ENCODE measurements at regions not wholly inside any gene's neighbourhood (a gene's known extent, or its start where the extent isn't known, plus 50 kb on each side); places are given as distances from the start of the nearest gene placed in this dataset.
"Not testable (repeated sequence)": the region's sequence is repeated elsewhere in the genome, so short reads cannot be mapped to it uniquely, and the experiment has no call there.

DNA sequence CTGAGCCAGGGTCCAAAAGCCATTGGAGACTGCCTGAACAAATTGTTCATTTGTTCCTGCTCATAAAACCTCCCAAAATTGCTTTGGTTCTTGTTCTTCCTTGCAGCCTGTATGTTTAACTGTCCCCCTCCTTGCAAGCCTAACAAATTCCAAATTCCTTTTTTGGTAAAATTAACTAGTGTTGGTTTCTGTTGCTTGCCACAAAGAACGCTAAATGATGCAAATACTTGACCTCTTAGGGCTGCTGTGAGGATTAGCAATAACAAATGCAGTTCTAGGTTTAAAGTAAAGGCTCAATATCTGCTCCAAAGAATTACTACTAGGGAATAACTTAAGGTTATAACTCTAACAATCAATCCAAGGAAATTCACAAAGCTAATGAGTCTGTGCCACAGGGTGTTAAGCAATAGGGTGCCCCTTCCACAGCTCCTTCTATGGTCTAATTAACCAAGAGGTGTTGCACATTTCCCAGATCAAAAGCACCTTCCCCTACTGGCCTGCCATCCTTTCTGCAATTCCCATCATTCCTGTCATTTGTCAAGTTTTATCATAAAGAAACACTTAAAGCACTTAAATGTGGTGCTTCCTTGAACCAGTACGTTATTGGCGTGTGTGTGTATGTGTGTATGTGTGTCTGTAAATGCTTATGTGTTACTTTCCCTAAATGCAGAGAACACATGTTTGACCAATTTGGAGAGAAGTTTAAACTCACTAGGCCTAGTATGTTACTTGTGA lies 110.2 kb downstream of the RAP2A start:
- TF ChIP-seq, protein P1, sequence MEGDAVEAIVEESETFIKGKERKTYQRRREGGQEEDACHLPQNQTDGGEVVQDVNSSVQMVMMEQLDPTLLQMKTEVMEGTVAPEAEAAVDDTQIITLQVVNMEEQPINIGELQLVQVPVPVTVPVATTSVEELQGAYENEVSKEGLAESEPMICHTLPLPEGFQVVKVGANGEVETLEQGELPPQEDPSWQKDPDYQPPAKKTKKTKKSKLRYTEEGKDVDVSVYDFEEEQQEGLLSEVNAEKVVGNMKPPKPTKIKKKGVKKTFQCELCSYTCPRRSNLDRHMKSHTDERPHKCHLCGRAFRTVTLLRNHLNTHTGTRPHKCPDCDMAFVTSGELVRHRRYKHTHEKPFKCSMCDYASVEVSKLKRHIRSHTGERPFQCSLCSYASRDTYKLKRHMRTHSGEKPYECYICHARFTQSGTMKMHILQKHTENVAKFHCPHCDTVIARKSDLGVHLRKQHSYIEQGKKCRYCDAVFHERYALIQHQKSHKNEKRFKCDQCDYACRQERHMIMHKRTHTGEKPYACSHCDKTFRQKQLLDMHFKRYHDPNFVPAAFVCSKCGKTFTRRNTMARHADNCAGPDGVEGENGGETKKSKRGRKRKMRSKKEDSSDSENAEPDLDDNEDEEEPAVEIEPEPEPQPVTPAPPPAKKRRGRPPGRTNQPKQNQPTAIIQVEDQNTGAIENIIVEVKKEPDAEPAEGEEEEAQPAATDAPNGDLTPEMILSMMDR (IDR thresholded peaks at IDR 0.05; ENCODE audit: insufficient read depth, missing control alignments), result no peak
- no peak for DNase-seq (ENCODE audit: insufficient read length, low spot score)
- no peak for FAIRE-seq

DNA sequence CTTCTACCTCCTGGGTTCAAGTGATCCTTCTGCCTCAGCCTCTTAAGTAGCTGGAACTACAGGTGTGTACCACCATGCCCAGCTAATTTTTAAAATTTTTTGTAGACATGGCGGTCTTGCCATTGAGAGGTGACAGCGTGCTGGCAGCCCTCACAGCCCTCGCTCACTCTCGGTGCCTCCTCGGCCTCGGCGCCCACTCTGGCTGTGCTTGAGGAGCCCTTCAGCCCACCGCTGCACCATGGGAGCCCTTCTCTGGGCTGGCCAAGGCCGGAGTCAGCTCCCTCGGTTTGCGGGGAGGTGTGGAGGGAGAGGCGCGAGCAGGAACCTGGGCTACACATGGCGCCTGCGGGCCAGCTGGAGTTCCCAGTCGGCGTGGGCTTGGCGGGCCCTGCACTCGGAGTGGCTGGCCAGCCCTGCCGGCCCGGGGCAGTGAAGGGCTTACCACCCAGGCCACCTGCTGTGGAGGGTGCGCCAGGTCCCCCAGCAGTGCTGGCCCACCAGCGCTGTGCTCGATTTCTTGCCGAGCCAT lies 111.1 kb downstream of the RAP2A start:
- DNase-seq (ENCODE audit: insufficient read length, low spot score); FAIRE-seq: not testable (repeated sequence)

DNA sequence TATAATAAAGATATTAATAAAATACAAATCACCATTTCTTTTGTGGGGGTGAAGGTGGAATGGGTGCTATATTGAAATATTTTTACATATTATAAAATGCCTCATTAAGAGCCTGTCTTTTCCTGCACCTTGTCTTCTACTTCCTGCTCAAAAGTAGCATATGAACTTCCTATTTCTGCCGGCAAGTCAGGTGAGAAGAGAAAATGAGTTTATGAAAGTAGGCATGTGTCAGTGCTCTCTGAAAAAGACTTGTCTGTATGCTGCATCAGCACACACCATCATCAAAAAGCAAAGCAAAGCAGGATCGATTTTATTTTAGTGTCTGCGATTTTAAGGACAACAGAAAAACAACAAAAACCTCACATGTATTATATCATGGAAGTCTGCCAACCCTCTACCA lies 114.2 kb downstream of the RAP2A start:
- FAIRE-seq, result no peak
- TF ChIP-seq, protein P1 (IDR thresholded peaks at IDR 0.05; ENCODE audit: insufficient read depth, missing control alignments), result no peak
- no peak for DNase-seq (ENCODE audit: insufficient read length, low spot score)

DNA sequence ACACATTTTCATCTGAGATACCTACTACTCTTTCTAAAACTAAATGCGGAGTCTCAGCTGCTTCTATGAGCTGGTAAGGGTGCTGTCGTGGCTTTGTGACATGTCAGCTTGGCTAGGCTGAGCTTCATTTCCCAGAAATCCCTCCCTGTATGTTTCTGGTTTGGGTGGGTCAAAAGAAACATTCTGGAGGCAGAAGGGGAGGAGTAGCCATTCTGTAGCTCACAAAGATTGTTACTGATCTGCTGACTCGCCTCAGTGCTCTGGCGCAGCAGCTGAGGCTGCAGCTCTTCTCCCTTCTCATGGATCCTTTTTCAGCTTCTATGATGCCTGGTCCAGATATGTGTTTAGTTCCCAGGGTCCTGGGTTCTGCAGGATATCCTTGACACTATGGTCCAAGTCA lies 114.7 kb downstream of the RAP2A start:
- TF ChIP-seq, protein P1 (IDR thresholded peaks at IDR 0.05; ENCODE audit: insufficient read depth, missing control alignments), result no peak
- no peak for DNase-seq (ENCODE audit: insufficient read length, low spot score)
- no peak for FAIRE-seq

DNA sequence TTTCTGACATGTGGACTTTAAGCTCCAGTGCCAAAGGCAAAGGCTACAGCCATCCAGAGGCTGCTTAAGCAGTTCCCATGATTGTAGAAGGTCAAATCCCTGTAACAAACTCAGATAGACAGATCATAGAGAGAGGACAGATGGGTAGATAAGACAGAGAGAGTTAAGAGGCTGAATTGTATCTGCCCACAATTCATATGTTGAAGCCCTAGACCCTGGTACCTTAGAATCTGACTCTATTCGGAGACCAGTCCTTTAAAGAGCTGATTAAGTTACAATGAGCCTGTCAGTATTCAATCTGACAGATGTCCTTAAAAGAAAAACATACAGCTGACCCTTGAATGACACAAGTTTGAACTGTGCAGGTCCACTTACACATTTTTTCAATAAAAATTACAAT lies 115.2 kb downstream of the RAP2A start:
- no peak for FAIRE-seq
- TF ChIP-seq, protein P1 (IDR thresholded peaks at IDR 0.05; ENCODE audit: insufficient read depth, missing control alignments), result no peak
- DNase-seq (ENCODE audit: insufficient read length, low spot score), result no peak

DNA sequence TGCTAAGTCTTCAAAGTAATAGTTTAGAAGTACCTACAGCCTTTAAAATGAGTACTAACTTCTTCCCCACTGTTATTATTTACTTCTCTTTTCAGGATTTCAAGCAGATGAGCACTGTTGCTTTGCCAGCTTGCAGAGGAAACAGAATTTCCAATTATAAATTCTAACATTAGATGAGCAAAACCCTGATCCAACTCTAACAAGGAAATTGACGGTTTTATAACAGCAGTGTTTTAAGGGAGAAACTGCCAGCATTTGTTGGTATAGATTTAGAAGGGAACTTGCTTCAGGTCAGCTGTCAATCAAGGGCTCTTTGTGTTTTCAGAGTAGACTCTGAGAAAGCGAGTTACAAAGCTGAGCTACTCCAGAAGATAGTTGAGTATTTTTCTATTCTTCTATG lies 120.5 kb downstream of the RAP2A start:
- FAIRE-seq, result no peak
- TF ChIP-seq, protein P1 (IDR thresholded peaks at IDR 0.05; ENCODE audit: insufficient read depth, missing control alignments), result no peak

DNA sequence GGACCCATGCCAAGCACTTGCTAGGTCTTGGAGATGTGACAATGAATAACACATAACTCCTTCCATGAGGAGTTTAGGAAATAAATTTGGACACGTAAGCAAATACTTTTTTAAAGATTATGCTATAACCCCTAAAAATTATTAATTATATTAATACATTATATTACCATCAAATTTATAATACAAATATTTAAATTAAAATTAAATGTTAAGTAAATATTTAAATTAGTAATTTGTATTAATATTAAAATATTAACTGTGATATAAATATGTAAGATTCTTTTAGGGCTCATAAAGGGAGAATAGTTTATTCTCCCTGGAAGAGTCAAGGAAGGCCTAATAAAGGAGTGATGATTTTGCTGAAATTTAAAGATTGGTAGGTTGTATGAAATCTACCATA lies 121.1 kb downstream of the RAP2A start:
- TF ChIP-seq, protein P1 (IDR thresholded peaks at IDR 0.05; ENCODE audit: insufficient read depth, missing control alignments), result no peak
- FAIRE-seq (no peak), DNase-seq (ENCODE audit: insufficient read length, low spot score) (no peak)

More for the DNA sequence above, 120.5 kb downstream of the RAP2A start:
- no peak for DNase-seq (ENCODE audit: insufficient read length, low spot score)

Measured in D721Med (cell line).